Loucy (cell line): ENCODE measurements at regions not wholly inside any gene's neighbourhood (a gene's known extent, or its start where the extent isn't known, plus 50 kb on each side); places are given as distances from the start of the nearest gene placed in this dataset.
"Not testable (repeated sequence)": the region's sequence is repeated elsewhere in the genome, so short reads cannot be mapped to it uniquely, and the experiment has no call there.

Source experiments
- CTCF ChIP-seq: fragments of 200-600 bp; sonication (generic); conservative IDR thresholded peaks from 2 replicates; pipeline ENCODE4 v1.5.1; 2014; ENCODE audit warnings: mild to moderate bottlenecking, antibody characterized with exemption, low read length
- EZH2phosphoT487 ChIP-seq: fragments of 200-600 bp; IDR thresholded peaks from 2 replicates; pipeline ENCODE4 v1.6.1; 2018; ENCODE audit warnings: antibody characterized with exemption, mild to moderate bottlenecking, moderate library complexity, borderline replicate concordance

- TF ChIP-seq CTCF, EZH2phosphoT487: not testable (repeated sequence)
These were observed 71.7 kb downstream of the SPDYE17 start for GRCh38 chr7:76960400-76960986.
